GM21447 (cell line): ENCODE measurements at regions not wholly inside any gene's neighbourhood (a gene's known extent, or its start where the extent isn't known, plus 50 kb on each side); places are given as distances from the start of the nearest gene placed in this dataset.
"Not testable (repeated sequence)": the region's sequence is repeated elsewhere in the genome, so short reads cannot be mapped to it uniquely, and the experiment has no call there.

Experiments used
- ATAC-seq: cut with Tn5 transposase; IDR thresholded peaks from one replicate; pipeline ENCODE4 v1.9.1; 2021; ENCODE audit not compliant: unreplicated experiment

DNA sequence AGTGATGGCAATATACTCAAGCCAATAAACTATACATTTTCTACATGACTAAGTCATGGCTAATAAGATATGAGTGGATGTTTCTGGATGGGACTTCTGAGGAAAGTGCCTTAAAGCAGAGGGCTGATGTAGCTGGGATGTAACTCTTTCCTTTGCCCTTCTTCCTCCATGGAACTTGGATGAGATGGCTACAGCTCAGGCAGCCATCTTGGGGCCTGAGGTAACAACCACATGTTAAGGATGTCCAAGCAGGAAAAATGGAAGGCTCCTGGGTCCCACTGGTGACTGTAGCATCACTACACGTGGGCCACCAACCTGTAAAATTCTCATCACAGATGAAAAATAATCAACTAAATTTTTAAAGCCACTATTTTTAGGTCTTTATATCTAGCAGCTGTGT lies 54.4 kb upstream of the GRIP1 start:
- ATAC-seq, result no peak

GRCh38 chr12:66733839-66734238 lies 55.0 kb upstream of the GRIP1 start:
- no peak for ATAC-seq

- no peak for ATAC-seq
Observed at GRCh38 chr12:66735275-66735674, 56.4 kb upstream of the GRIP1 start.

DNA sequence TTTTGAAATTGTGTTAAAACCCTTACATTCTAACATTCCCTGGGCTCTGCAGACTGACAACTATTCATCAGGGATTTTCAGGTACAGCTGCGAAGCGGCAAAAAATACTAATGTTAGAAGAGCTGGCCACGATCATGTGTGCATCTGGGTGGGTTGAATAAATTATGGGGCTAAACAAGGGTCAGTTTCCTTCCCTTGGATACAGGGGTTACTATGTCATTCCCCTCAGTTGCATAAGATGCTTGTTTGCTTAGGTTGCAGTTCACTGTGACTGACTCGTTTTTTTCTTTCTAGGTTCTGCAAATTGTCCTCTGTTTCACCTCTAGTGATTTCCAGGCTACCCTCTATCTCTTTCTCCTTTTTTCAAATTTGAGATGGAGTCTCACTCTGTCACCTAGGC lies 58.1 kb upstream of the GRIP1 start:
- ATAC-seq, result no peak

DNA sequence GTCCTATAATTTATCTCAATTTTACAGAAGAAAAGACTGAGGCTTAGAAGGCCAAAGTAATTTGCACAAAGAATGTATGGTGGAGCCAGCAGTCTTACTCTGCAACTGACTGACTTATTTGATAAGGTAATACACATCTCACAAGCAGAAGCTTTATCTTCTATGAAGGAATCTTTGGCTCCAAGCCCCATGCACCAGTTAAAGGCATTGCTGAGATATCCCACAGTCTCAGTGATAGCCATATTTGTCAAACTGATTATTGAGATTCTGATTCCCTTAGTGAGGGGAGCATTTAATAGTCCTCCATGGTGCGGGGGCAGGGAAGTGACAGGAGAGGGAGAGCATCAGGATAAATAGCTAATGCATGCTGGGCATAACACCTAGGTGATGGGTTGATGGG lies 60.4 kb upstream of the GRIP1 start:
- no peak for ATAC-seq

DNA sequence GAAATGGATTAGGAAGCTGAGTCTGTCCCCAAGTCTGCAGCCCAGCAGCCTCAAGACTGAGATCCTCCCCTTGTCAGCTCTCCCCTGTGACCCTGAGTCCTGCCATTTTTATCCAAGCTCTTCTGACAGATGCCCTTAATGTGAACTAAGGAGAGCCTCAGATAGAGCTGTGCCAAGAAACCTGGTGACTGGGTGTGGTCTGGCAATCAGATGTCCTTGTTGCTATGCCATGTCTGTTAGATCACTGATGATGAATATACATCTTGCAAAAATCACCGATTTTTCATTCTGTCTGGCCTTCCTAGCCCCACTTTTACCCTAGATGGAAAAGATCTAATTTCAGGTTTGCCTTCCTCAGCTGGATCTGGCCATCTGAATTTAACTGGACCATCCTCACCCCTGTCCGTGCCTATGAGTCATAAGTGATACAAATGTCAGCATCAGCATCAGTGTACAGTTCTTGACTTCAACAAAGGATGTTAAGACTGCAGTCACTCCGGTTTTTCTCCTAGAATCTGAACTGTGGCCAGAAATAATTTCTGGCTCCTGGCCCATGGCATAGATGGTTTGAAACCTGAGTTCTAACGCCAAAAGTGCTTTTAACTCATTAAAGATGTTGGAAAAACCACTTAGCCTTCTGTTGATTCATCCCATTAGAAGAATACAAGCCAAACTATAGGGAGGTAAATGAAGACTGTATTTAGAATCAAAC lies 61.2 kb upstream of the GRIP1 start:
- no peak for ATAC-seq

DNA sequence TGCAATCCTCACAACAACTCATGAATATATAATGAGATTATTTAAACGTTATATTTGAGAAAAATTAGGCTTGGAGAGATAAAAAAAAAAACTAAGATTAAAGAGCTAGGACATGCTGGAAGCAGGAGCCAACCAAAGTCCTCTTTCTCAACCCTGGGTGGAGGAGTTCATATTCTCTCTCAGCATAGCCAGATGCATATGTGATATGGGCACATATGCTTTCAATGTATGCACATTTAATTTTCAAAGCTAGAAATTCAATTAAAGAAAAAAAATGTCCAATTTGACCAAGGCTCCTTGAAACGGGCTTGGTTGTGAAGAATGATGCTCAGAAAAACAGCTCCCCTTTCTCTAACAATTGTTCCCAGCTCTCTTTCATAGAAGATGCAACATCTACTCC lies 61.9 kb upstream of the GRIP1 start:
- no peak for ATAC-seq

DNA sequence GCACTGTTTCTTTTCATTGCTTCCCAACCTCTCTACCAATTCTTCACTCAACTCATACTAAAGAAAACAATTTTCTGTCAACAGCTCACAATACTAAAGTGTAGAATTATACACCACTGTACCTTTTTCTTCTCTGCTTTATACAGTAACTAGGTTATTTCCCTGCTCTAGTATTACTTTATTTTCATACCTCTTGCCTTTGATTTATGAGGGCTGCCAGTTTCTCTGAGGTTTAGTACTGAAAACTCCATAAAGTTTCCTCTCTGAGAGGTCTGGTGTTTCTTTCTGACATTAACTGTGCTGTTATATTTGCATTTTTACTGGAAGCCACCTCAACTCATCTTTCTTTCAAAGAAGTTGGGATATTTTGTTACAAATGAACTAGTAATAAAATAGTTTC lies 63.0 kb upstream of the GRIP1 start:
- no peak for ATAC-seq

- ATAC-seq, result no peak
Observed at GRCh38 chr12:66742508-66743367, 63.9 kb upstream of the GRIP1 start.

DNA sequence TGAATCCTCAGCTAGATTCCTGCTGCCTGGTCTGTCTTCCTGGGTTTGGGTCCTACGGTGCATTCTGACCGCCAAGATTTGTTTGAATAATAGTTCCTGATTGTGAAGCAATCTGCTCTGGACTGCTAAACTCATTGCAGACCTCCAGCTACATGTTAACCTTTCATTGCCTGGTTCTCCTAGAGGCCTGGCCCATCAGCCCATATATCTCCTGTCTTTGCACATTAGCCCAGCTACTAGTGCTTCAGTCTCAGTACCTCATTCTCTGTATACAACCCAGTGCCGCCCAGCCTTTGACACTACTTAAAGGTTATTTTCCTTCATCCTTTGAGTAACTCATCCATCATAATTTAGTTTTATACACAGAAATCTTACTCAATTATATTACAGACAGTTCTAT lies 65.6 kb upstream of the GRIP1 start:
- ATAC-seq, result no peak

- ATAC-seq, result no peak
Observed at GRCh38 chr12:66744956-66745383, 66.1 kb upstream of the GRIP1 start.

DNA sequence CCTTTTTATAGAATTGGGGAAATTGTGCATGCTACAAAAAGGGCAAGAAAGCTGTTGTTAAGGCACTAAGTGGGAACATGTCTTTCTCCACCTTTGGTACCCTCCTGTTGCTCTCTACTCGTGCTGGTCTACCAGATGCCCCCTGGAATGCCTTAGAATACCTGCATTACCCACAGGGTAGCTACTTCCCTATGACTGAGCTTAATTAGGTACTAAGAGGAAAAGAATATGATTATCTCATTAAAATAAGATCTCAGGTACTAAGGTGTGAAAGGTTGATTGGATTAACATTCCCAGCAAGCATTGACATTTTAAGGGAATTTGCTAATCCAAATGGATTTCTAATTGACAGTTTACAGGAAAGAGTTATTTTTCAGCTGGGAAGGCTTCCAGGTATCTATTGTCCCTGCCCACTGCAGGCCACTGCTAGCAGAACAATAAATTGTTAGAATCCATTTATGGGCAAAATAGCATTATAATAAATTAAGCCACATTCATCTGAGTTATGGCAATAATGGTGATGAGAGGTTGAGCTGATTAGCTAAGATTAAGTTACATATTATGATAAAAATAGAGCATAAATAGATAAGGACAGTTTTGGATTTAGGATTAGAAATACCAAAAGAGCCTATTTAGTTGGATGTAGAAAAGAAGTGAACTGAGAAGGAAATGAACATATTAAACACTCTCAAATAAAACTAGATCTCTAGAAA lies 67.8 kb upstream of the GRIP1 start:
- ATAC-seq, result no peak

GRCh38 chr12:66751432-66752113 lies 72.7 kb upstream of the GRIP1 start:
- ATAC-seq, result no peak

DNA sequence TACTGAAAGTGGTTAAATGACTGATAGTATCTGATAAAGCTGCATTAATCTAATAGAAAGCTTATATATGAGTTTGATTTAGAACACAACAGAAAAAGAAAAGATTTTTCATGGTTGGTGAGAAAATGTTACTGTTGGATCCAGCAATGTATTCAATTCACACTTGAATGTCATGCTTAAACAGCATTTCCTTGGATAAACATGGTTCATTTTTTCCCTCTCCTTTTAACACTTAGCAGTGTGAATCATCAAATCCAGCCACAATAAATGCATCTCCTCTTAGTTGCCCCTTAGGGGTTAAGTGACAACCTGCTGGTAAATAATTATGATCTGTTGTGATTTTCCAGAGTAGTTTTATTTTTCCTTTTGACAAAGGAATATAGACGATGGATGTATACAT lies 74.9 kb upstream of the GRIP1 start:
- no peak for ATAC-seq

DNA sequence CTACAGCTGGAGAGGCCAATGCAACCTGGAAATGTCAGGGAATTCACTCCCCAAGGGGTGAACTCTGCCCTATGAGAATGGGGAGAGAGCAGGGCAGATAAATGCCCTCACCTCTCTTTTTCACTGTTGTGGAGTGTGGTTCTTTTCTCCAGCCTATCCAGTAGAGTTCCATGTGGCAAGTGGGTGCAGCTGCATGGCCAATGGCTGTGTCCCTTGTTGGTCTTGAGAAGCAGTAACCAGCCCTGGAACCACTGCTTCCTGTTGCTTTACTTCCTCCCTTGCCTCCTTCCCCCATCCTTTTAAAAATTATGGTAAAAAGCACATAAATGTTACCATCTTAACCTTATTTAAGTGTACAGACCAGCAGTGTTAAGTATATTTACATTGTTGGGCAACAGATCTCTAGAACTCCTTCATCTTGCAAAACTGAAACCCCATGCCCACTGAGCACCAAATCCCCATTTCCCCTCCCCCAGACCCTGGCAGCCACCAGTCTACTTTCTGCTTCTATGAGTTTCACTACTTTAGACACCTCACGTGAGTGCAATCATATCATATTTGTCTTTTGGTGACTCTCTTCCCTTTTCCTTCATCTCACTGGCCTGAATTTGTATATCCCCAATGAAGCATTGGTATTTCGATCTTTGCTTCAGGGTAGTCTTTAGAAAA lies 77.0 kb upstream of the GRIP1 start:
- ATAC-seq, result no peak

- ATAC-seq, result no peak
Observed at GRCh38 chr12:66756631-66757030, 77.8 kb upstream of the GRIP1 start.

GRCh38 chr12:66760122-66760521 lies 81.2 kb upstream of the GRIP1 start:
- not testable (repeated sequence) for ATAC-seq

- no peak for ATAC-seq
Observed at GRCh38 chr12:66763467-66763866, 84.6 kb upstream of the GRIP1 start.

- ATAC-seq, result no peak
Observed at GRCh38 chr12:66765204-66765603, 86.3 kb upstream of the GRIP1 start.

GRCh38 chr12:66767536-66767935 lies 88.7 kb upstream of the GRIP1 start:
- ATAC-seq, result no peak

- no peak for ATAC-seq
Observed at GRCh38 chr12:66768293-66768692, 89.4 kb upstream of the GRIP1 start.
